OCI-LY3 (cell line): ENCODE measurements at regions not wholly inside any gene's neighbourhood (a gene's known extent, or its start where the extent isn't known, plus 50 kb on each side); places are given as distances from the start of the nearest gene placed in this dataset.

Experiments used
- H2AFZ ChIP-seq: fragments of 200-600, 300-600 bp; shearing (Covaris generic); 2 replicates; pipeline ENCODE4 v1.6.0; 2014; ENCODE audit warnings: antibody characterized with exemption, low read depth, low read length
- H3K27ac ChIP-seq: fragments of 200-600, 300-600 bp; sonication (generic); 2 replicates; pipeline ENCODE4 v1.5.1; 2014; ENCODE audit warnings: mild to moderate bottlenecking, low read length, moderate library complexity, mixed read lengths
- H3K27me3 ChIP-seq: fragments of 200-600, 300-600 bp; sonication (generic); 2 replicates; pipeline ENCODE4 v1.6.1; 2014; ENCODE audit warnings: low read depth, low read length, mixed read lengths
- H3K36me3 ChIP-seq: fragments of 200-600, 300-600 bp; sonication (generic); replicated peaks from 2 replicates; pipeline ENCODE3; 2014; ENCODE audit warnings: low read depth, low read length, mixed read lengths
- H3K4me1 ChIP-seq: fragments of 300-600, 200-600 bp; sonication (generic); 2 replicates; pipeline ENCODE4 v1.6.1; 2014; ENCODE audit warnings: low read length, mixed read lengths
- H3K4me2 ChIP-seq: fragments of 200-600, 300-600 bp; sonication (generic); 2 replicates; pipeline ENCODE4 v1.6.1; 2014; ENCODE audit warnings: low read length, mixed read lengths
- H3K4me3 ChIP-seq: fragments of 300-600, 200-600 bp; sonication (generic); 2 replicates; pipeline ENCODE4 v1.5.1; 2014; ENCODE audit warnings: antibody characterized with exemption, mild to moderate bottlenecking, low read length, moderate library complexity
- H3K79me2 ChIP-seq: fragments of 300-600, 200-600 bp; shearing (Covaris generic); 2 replicates; pipeline ENCODE4 v1.6.1; 2014; ENCODE audit warnings: mild to moderate bottlenecking, low read length, mixed read lengths
- H3K9ac ChIP-seq: fragments of 300-600, 200-600 bp; shearing (Covaris generic); 2 replicates; pipeline ENCODE4 v1.6.0; 2014; ENCODE audit warnings: mild to moderate bottlenecking, low read length, moderate library complexity
- H3K9me3 ChIP-seq: fragments of 200-600, 300-600 bp; shearing (Covaris generic); 2 replicates; pipeline ENCODE4 v1.6.1; 2014; ENCODE audit warnings: low read length, mixed read lengths; ENCODE audit not compliant: insufficient read depth
- H4K20me1 ChIP-seq: fragments of 200-600, 300-600 bp; sonication (generic); 2 replicates; pipeline ENCODE4 v1.6.1; 2016; ENCODE audit warnings: low read length, mixed read lengths; ENCODE audit not compliant: insufficient read depth
- CTCF ChIP-seq: fragments of 200-600, 300-600 bp; sonication (generic); IDR thresholded peaks from 2 replicates; pipeline ENCODE4 v1.5.1; 2014; ENCODE audit warnings: antibody characterized with exemption, low read length, low read depth
- EZH2phosphoT487 ChIP-seq: fragments of 200-600 bp; shearing (Covaris generic); IDR thresholded peaks from 2 replicates; pipeline ENCODE4 v1.6.1; 2018; ENCODE audit warnings: antibody characterized with exemption, mixed run types, low read depth

GRCh38 chr1:13996334-13996733 lies 296.3 kb downstream of the PRDM2 start:
- H3K4me2 ChIP-seq: no peak overlapping the region
- H3K27me3 ChIP-seq: no peaks in the 10 kb centered on the region
- no peak overlapping the region for H3K4me3 ChIP-seq
- no peaks in the 10 kb centered on the region for H3K9me3 ChIP-seq
- H3K27ac ChIP-seq: no peak overlapping the region
- H4K20me1 ChIP-seq: no peaks in the 10 kb centered on the region
- TF ChIP-seq CTCF (no peak), EZH2phosphoT487 (no peak)
- H3K36me3 ChIP-seq: no peaks in the 10 kb centered on the region
- no peaks in the 10 kb centered on the region for H3K79me2 ChIP-seq
- H2AFZ ChIP-seq: no peak overlapping the region
- H3K9ac ChIP-seq: no peak overlapping the region
- H3K4me1 ChIP-seq: no peaks in the 10 kb centered on the region

- Histone ChIP-seq H3K36me3 (no peaks in the 10 kb centered on the region), H4K20me1 (no peaks in the 10 kb centered on the region), H3K4me3 (no peak overlapping the region), H3K4me2 (no peak overlapping the region), H3K79me2 (no peaks in the 10 kb centered on the region), H2AFZ (no peak overlapping the region), H3K4me1 (no peaks in the 10 kb centered on the region), H3K9ac (no peak overlapping the region), H3K27ac (no peak overlapping the region), H3K27me3 (no peaks in the 10 kb centered on the region; the same call in 1 of the 2 replicates), H3K9me3 (no peaks in the 10 kb centered on the region)
- TF ChIP-seq EZH2phosphoT487 (no peak), CTCF (no peak)
These were observed 303.6 kb downstream of the PRDM2 start for GRCh38 chr1:14003552-14003951.

GRCh38 chr1:14009582-14009981 lies 309.6 kb downstream of the PRDM2 start:
- TF ChIP-seq CTCF (no peak), EZH2phosphoT487 (no peak)
- Histone ChIP-seq H3K36me3 (no peaks in the 10 kb centered on the region), H3K9me3 (no peaks in the 10 kb centered on the region), H3K27me3 (peaks cover 8% of the 10 kb centered on the region; the same call in 1 of the 2 replicates), H2AFZ (no peak overlapping the region), H3K4me1 (no peaks in the 10 kb centered on the region), H3K4me3 (no peak overlapping the region), H3K4me2 (no peak overlapping the region), H4K20me1 (no peaks in the 10 kb centered on the region), H3K79me2 (no peaks in the 10 kb centered on the region), H3K9ac (no peak overlapping the region), H3K27ac (no peak overlapping the region)

- H3K9me3 ChIP-seq: no peaks in the 10 kb centered on the region
- no peaks in the 10 kb centered on the region for H3K36me3 ChIP-seq
- H4K20me1 ChIP-seq: no peaks in the 10 kb centered on the region
- no peak overlapping the region for H3K27ac ChIP-seq
- H3K4me1 ChIP-seq: no peaks in the 10 kb centered on the region
- no peak overlapping the region for H3K9ac ChIP-seq
- no peaks in the 10 kb centered on the region for H3K79me2 ChIP-seq
- no peak overlapping the region for H3K4me2 ChIP-seq
- H3K27me3 ChIP-seq: peaks cover 8% of the 10 kb centered on the region; the same call in 1 of the 2 replicates
- H2AFZ ChIP-seq: no peak overlapping the region
- no peak overlapping the region for H3K4me3 ChIP-seq
- TF ChIP-seq EZH2phosphoT487 (no peak), CTCF (no peak)
These were observed 310.5 kb downstream of the PRDM2 start for GRCh38 chr1:14010476-14010875.
